Neural progenitor cell (in vitro differentiated cells): ENCODE measurements at regions not wholly inside any gene's neighbourhood (a gene's known extent, or its start where the extent isn't known, plus 50 kb on each side); places are given as distances from the start of the nearest gene placed in this dataset.

Source experiments
- DNase-seq: peaks from one replicate; pipeline ENCODE4 v3.0.0-alpha.2; 2016; ENCODE audit warnings: low spot score
- H2AFZ ChIP-seq: fragments of 200-600 bp; sonication (generic); replicated peaks from 2 replicates; pipeline ENCODE4 v1.6.1; 2016; ENCODE audit warnings: antibody characterized with exemption
- H3F3A ChIP-seq: fragments of 200-600 bp; sonication (generic); 2 replicates; pipeline ENCODE4 v1.6.1; 2016; ENCODE audit warnings: antibody characterized with exemption, low read depth
- H3K27ac ChIP-seq: fragments of 200-600 bp; sonication (generic); 2 replicates; pipeline ENCODE4 v1.5.1; 2016; ENCODE audit warnings: mild to moderate bottlenecking
- H3K27me3 ChIP-seq: fragments of 200-600 bp; sonication (generic); 2 replicates; pipeline ENCODE4 v1.6.1; 2016; ENCODE audit warnings: mild to moderate bottlenecking, moderate library complexity
- H3K36me3 ChIP-seq: fragments of 200-600 bp; sonication (generic); 2 replicates; pipeline ENCODE4 v1.5.1; 2016
- H3K4me1 ChIP-seq: fragments of 200-600 bp; sonication (generic); 2 replicates; pipeline ENCODE4 v1.6.1; 2016; ENCODE audit warnings: mixed run types
- H3K4me2 ChIP-seq: fragments of 200-600 bp; sonication (generic); 2 replicates; pipeline ENCODE4 v1.6.1; 2016
- H3K4me3 ChIP-seq: fragments of 200-600 bp; sonication (generic); 2 replicates; pipeline ENCODE4 v1.5.1; 2016
- H3K79me2 ChIP-seq: fragments of 200-600 bp; sonication (generic); 2 replicates; pipeline ENCODE4 v1.6.1; 2016; ENCODE audit warnings: low read depth
- H3K9ac ChIP-seq: fragments of 200-600 bp; sonication (generic); 2 replicates; pipeline ENCODE4 v1.6.1; 2016
- H3K9me3 ChIP-seq: fragments of 200-600 bp; sonication (generic); 2 replicates; pipeline ENCODE4 v1.5.1; 2016; ENCODE audit warnings: low read depth
- H4K20me1 ChIP-seq: fragments of 200-600 bp; sonication (generic); 2 replicates; pipeline ENCODE4 v1.6.1; 2016; ENCODE audit warnings: low read depth
- H3K27ac Mint-ChIP-seq: 3 replicates; pipeline ENCODE4 v1.8.0; 2021; ENCODE audit warnings: mixed read lengths
- H3K27me3 Mint-ChIP-seq: 2 replicates; pipeline ENCODE4 v1.8.0; 2022; ENCODE audit warnings: low read depth, mild to moderate bottlenecking, inconsistent platforms, moderate library complexity, mixed read lengths; ENCODE audit not compliant: insufficient read depth
- H3K36me3 Mint-ChIP-seq: 3 replicates; pipeline ENCODE4 v1.8.0; 2021; ENCODE audit warnings: mixed read lengths
- H3K4me1 Mint-ChIP-seq: 3 replicates; pipeline ENCODE4 v1.8.0; 2021; ENCODE audit warnings: mixed read lengths
- H3K4me3 Mint-ChIP-seq: 3 replicates; pipeline ENCODE4 v1.8.0; 2021; ENCODE audit warnings: mild to moderate bottlenecking, moderate library complexity, mixed read lengths
- H3K9me3 Mint-ChIP-seq: 3 replicates; pipeline ENCODE4 v1.8.0; 2020; ENCODE audit warnings: mixed read lengths
- EZH2 ChIP-seq: fragments of 200-600 bp; sonication (generic); IDR thresholded peaks from 2 replicates; pipeline ENCODE4 v1.6.1; 2017; ENCODE audit warnings: antibody characterized with exemption, mild to moderate bottlenecking, moderate library complexity
- EZH2phosphoT487 ChIP-seq: fragments of 200-600 bp; sonication (generic); IDR thresholded peaks from 2 replicates; pipeline ENCODE4 v1.6.1; 2017; ENCODE audit warnings: antibody characterized with exemption
- TF ChIP-seq, protein P1 (sequence below): fragments of 200-600 bp; sonication (generic); IDR thresholded peaks from 2 replicates; pipeline ENCODE4 v1.5.1; 2017; ENCODE audit warnings: antibody characterized with exemption, mild to moderate bottlenecking

DNA sequence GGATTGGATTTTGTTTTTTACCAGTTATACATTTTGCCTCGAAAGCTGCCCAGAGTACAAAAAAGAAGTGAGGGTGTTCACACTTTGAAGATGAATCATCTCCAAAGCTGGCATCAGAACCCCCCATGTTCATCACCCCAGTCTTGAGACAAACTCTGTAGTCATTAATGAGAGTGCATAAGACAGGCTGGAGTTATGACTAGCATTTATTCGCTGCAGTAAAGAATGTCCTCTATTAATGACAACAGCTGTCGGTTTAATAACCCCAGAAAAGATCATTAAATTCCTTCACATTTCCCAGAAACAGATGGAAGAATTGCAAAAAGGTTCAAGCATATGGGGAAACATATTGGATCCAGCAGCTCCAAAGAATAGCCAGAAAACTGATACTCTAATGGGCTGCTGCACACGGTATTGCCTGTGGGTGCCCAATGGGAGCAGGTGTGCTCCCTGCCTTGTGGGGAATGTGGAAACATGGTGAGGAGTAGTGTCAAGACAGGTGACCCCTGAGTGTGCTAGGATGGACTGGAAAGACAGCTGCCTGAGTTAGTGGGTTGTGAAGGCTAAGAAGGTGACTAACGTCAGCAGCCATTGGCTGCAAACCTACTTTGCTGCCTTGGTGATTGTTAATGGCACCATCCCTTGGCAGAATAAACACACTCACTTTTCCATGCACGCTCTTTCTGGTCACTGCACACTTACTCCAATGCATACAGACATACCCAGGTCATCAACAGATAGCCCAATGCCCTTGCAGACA, 81.9 kb downstream of the AIPL1 start:
- Mint-ChIP-seq H3K27me3 (peaks cover 2% of the 10 kb centered on the region), H3K4me3 (no peak overlapping the region), H3K36me3 (peaks cover 4% of the 10 kb centered on the region), H3K4me1 (no peaks in the 10 kb centered on the region), H3K27ac (no peak overlapping the region), H3K9me3 (no peaks in the 10 kb centered on the region)
- H2AFZ ChIP-seq: no peak overlapping the region
- H3K36me3 ChIP-seq: no peaks in the 10 kb centered on the region
- no peak overlapping the region for H3K27ac ChIP-seq
- H3K4me3 ChIP-seq: no peak overlapping the region
- TF ChIP-seq EZH2phosphoT487: no peak
- no peak for TF ChIP-seq EZH2
- TF ChIP-seq, protein P1, sequence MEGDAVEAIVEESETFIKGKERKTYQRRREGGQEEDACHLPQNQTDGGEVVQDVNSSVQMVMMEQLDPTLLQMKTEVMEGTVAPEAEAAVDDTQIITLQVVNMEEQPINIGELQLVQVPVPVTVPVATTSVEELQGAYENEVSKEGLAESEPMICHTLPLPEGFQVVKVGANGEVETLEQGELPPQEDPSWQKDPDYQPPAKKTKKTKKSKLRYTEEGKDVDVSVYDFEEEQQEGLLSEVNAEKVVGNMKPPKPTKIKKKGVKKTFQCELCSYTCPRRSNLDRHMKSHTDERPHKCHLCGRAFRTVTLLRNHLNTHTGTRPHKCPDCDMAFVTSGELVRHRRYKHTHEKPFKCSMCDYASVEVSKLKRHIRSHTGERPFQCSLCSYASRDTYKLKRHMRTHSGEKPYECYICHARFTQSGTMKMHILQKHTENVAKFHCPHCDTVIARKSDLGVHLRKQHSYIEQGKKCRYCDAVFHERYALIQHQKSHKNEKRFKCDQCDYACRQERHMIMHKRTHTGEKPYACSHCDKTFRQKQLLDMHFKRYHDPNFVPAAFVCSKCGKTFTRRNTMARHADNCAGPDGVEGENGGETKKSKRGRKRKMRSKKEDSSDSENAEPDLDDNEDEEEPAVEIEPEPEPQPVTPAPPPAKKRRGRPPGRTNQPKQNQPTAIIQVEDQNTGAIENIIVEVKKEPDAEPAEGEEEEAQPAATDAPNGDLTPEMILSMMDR: no peak
- no peaks in the 10 kb centered on the region for H3K4me1 ChIP-seq
- no peak for DNase-seq
- H3K79me2 ChIP-seq: no peaks in the 10 kb centered on the region
- no peaks in the 10 kb centered on the region for H4K20me1 ChIP-seq
- no peaks in the 10 kb centered on the region for H3K27me3 ChIP-seq
- H3K9me3 ChIP-seq: no peaks in the 10 kb centered on the region
- no peak overlapping the region for H3K9ac ChIP-seq
- H3K4me2 ChIP-seq: no peak overlapping the region
- H3F3A ChIP-seq: no peaks in the 10 kb centered on the region

GRCh38 chr17:6352016-6352415, 82.9 kb downstream of the AIPL1 start:
- Histone ChIP-seq H3K27me3 (no peaks in the 10 kb centered on the region), H3K79me2 (no peaks in the 10 kb centered on the region), H3K9me3 (no peaks in the 10 kb centered on the region), H3K9ac (no peak overlapping the region), H3K4me3 (no peak overlapping the region), H3K27ac (no peak overlapping the region), H2AFZ (no peak overlapping the region), H3K36me3 (no peaks in the 10 kb centered on the region), H3F3A (no peaks in the 10 kb centered on the region), H3K4me2 (no peak overlapping the region), H3K4me1 (no peaks in the 10 kb centered on the region), H4K20me1 (no peaks in the 10 kb centered on the region)
- Mint-ChIP-seq H3K27me3 (peaks cover 2% of the 10 kb centered on the region), H3K9me3 (no peaks in the 10 kb centered on the region), H3K4me1 (no peaks in the 10 kb centered on the region), H3K4me3 (no peak overlapping the region), H3K36me3 (peaks cover 4% of the 10 kb centered on the region), H3K27ac (peak overlapping the region; percentile 34)
- no peak for TF ChIP-seq EZH2
- TF ChIP-seq, protein P1: no peak
- no peak for TF ChIP-seq EZH2phosphoT487
- no peak for DNase-seq

DNA sequence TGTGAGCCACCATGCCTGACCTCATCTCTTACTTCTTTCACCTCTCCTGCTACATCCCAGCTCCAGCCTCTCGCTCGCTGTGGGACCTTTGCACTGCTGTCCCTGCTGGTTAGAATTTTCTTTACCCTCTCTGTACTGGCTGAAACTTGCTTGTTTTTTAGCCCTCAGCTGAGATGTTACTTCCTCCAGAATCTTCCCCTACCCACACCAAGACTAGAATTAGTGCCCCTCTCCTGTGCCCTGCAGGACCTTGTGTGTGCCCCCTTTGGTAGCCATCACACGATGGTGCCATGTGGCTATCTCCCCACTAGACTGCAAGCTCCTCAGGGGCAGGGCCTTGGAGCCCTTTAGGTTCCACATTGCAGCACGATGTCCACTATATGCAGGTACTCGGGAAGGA, 84.1 kb downstream of the AIPL1 start:
- Histone ChIP-seq H3K4me1 (no peaks in the 10 kb centered on the region), H3K9me3 (no peaks in the 10 kb centered on the region), H4K20me1 (no peaks in the 10 kb centered on the region), H3K9ac (no peak overlapping the region), H3K27me3 (no peaks in the 10 kb centered on the region), H3F3A (no peaks in the 10 kb centered on the region), H3K79me2 (no peaks in the 10 kb centered on the region), H3K27ac (no peak overlapping the region), H3K4me3 (no peak overlapping the region), H2AFZ (no peak overlapping the region), H3K36me3 (no peaks in the 10 kb centered on the region), H3K4me2 (no peak overlapping the region)
- peaks cover 2% of the 10 kb centered on the region for H3K27me3 Mint-ChIP-seq
- H3K9me3 Mint-ChIP-seq: no peaks in the 10 kb centered on the region
- H3K4me3 Mint-ChIP-seq: no peak overlapping the region
- TF ChIP-seq EZH2: no peak
- DNase-seq: no peak
- H3K36me3 Mint-ChIP-seq: peaks cover 4% of the 10 kb centered on the region
- H3K4me1 Mint-ChIP-seq: peaks cover 7% of the 10 kb centered on the region
- H3K27ac Mint-ChIP-seq: no peak overlapping the region

DNA sequence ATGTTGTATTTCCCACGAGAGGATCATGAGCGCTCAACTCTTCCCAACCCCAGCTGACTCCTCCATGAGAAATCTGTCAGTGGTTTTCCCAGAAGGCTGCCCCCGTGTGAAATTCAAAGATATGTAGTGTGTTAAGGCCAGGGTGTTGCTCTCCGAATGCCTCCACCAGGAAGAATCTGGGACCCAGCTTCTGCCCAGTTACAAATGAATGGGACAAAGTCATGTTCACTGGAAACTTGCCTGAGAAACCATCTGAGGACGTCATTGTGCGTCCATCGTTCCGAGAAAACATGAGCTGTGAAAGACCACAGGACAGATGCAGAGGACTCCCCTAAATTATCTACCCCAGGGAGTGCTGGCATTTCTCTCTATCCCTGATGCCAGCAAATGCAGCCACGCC, 86.0 kb downstream of the AIPL1 start:
- Histone ChIP-seq H3K27ac (no peak overlapping the region), H4K20me1 (no peaks in the 10 kb centered on the region), H3K79me2 (no peaks in the 10 kb centered on the region), H3K4me1 (no peaks in the 10 kb centered on the region), H3K9ac (no peak overlapping the region), H3K4me2 (no peak overlapping the region), H3K27me3 (no peaks in the 10 kb centered on the region), H3F3A (no peaks in the 10 kb centered on the region), H2AFZ (no peak overlapping the region), H3K4me3 (no peak overlapping the region), H3K9me3 (no peaks in the 10 kb centered on the region), H3K36me3 (no peaks in the 10 kb centered on the region)
- DNase-seq: no peak
- Mint-ChIP-seq H3K4me3 (no peak overlapping the region), H3K9me3 (no peaks in the 10 kb centered on the region), H3K36me3 (peaks cover 4% of the 10 kb centered on the region), H3K27me3 (peaks cover 5% of the 10 kb centered on the region), H3K4me1 (peaks cover 17% of the 10 kb centered on the region), H3K27ac (no peak overlapping the region)
- TF ChIP-seq, protein P1: no peak
- TF ChIP-seq EZH2: no peak
- TF ChIP-seq EZH2phosphoT487: no peak
